ENCODE measurements at regions not wholly inside any gene's neighbourhood (a gene's known extent, or its start where the extent isn't known, plus 50 kb on each side); places are given as distances from the start of the nearest gene placed in this dataset.

DNA sequence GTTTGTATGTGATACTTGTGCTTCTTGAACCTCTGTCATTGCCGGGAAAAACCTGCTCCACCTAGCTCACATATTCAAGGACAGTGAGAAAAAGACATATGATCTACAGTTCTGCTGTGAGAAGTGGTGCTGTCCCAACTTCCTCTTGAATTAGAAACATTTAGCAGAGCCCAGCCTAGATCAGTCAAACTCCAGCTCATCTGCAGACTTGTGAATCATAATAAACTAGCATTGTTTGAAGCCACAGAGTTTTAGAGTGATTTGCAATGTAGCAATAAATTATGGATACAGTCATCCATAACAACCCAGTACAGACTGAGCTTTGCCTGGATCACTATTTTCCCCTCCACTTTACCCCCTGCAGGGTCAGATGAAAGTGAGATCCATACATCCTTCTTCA, 497.8 kb downstream of the PLA2G4A start:
- Histone ChIP-seq H3K27me3 (ENCODE audit: control insufficient read depth in 3 of 3, insufficient read depth in 3 of 3, low read length in 3 of 3) (no peaks in the 10 kb centered on the region), H3K9ac (ENCODE audit: low read depth in 1 of 3, low read length in 3 of 3) (no peak overlapping the region), H3K27ac (ENCODE audit: low read depth, low read length) (no peak overlapping the region), H3K4me3 (ENCODE audit: low read length in 3 of 3) (no peak overlapping the region), H3K4me1 (ENCODE audit: control insufficient read depth in 3 of 3, insufficient read depth in 3 of 3, low read length in 3 of 3) (no peaks in the 10 kb centered on the region), H3K36me3 (ENCODE audit: control insufficient read depth in 3 of 3, insufficient read depth in 3 of 3, low read length in 3 of 3) (no peaks in the 10 kb centered on the region), H3K9me3 (ENCODE audit: control insufficient read depth in 3 of 3, low read length in 3 of 3) (no peaks in the 10 kb centered on the region)

DNA sequence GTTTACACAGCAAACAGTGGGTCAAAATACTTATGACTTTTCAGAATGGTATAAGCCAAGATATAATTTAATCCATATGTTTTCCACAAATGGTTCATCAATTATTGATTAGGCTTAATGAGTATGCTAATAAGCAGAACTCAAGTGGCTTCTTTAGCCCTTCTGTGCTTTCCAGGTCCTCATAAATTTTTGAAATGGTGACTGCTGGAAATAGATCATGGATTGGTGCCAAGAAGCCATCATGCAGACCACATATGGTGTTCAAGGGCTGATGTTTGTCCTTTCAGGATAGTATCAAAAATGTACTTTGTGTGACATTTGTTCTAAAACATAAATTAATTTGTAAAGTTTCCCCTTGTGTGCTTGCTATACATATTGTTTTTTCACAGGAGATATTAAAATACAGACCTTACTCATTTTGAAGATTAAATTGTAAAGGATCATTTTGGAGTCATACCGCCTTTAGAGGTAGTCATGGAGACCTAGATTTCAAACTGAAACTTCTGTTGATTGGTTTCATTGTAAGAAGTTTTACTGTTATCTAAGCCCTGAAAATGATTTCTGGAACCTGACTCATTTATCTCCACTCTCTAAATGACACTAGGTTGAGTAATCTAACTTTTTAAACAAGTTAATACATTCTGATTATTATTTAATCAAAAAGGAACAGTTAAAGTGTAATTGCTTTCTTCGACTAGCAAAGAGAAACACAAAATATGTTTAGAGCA, 507.9 kb downstream of the PLA2G4A start:
- H3K4me1 ChIP-seq (ENCODE audit: control insufficient read depth in 3 of 3, insufficient read depth in 3 of 3, low read length in 3 of 3), result no peaks in the 10 kb centered on the region
- no peaks in the 10 kb centered on the region for H3K27me3 ChIP-seq (ENCODE audit: control insufficient read depth in 3 of 3, insufficient read depth in 3 of 3, low read length in 3 of 3)
- H3K36me3 ChIP-seq (ENCODE audit: control insufficient read depth in 3 of 3, insufficient read depth in 3 of 3, low read length in 3 of 3), result no peaks in the 10 kb centered on the region
- no peak overlapping the region for H3K27ac ChIP-seq (ENCODE audit: low read depth, low read length)
- no peak overlapping the region for H3K4me3 ChIP-seq (ENCODE audit: low read length in 3 of 3)
- H3K9me3 ChIP-seq (ENCODE audit: control insufficient read depth in 3 of 3, low read length in 3 of 3), result no peaks in the 10 kb centered on the region
- no peak overlapping the region for H3K9ac ChIP-seq (ENCODE audit: low read depth in 1 of 3, low read length in 3 of 3)

DNA sequence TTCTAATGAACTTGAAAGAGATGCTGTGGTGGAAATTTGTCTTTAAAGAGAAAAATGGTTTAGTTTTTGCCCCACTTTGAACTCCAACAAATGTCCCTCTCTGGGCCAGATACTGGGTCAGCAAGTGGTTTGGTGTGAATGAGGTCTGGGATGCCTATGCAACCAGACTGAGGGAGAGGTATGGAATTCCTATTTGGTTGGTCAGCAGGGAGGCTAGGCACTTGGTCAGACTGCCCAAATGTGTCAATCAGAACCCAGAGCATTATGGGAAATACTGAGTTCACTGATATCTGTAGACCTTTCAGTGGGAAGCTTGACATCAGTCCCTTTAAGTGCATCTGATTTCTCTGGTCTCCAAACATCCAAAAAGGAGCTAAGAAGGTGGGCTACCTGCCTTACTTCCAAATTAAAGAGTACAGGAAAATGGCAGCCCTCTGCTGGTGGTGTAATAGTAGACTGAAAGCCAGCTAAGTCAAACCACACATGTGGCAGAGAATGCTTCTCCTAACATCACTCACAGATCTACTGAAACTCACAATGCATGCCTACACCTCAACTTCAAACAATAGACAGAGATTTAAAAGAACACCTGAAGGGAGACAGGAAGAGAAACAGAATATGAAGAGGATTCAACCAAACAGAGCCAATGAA, 510.1 kb downstream of the PLA2G4A start:
- Histone ChIP-seq H3K9me3 (ENCODE audit: control insufficient read depth in 3 of 3, low read length in 3 of 3) (no peaks in the 10 kb centered on the region), H3K36me3 (ENCODE audit: control insufficient read depth in 3 of 3, insufficient read depth in 3 of 3, low read length in 3 of 3) (no peaks in the 10 kb centered on the region), H3K4me3 (ENCODE audit: low read length in 3 of 3) (no peak overlapping the region), H3K9ac (ENCODE audit: low read depth in 1 of 3, low read length in 3 of 3) (no peak overlapping the region), H3K4me1 (ENCODE audit: control insufficient read depth in 3 of 3, insufficient read depth in 3 of 3, low read length in 3 of 3) (no peaks in the 10 kb centered on the region), H3K27me3 (ENCODE audit: control insufficient read depth in 3 of 3, insufficient read depth in 3 of 3, low read length in 3 of 3) (no peaks in the 10 kb centered on the region), H3K27ac (ENCODE audit: low read depth, low read length) (no peak overlapping the region)

DNA sequence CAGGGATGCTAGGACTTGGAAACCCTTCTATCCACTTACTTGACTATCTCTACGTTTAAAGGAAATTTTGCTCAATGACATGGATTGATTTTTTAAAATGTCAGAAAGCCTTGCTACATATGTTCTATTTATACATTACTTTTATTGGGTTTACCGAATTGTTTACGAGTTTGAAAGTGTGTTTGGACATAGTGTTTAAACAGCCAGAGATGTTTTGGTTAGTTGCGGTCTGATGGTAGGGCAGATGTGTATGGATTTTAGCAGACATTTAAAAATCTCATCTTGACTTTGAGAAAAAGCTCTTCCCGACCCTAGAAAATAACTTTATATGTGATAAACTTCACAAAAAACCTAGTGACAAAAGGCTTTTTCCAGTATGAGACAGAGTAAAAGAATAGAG, 513.7 kb downstream of the PLA2G4A start:
- no peaks in the 10 kb centered on the region for H3K27me3 ChIP-seq (ENCODE audit: control insufficient read depth in 3 of 3, insufficient read depth in 3 of 3, low read length in 3 of 3)
- H3K27ac ChIP-seq (ENCODE audit: low read depth, low read length), result no peak overlapping the region
- H3K36me3 ChIP-seq (ENCODE audit: control insufficient read depth in 3 of 3, insufficient read depth in 3 of 3, low read length in 3 of 3), result no peaks in the 10 kb centered on the region
- no peak overlapping the region for H3K4me3 ChIP-seq (ENCODE audit: low read length in 3 of 3)
- no peaks in the 10 kb centered on the region for H3K4me1 ChIP-seq (ENCODE audit: control insufficient read depth in 3 of 3, insufficient read depth in 3 of 3, low read length in 3 of 3)
- H3K9me3 ChIP-seq (ENCODE audit: control insufficient read depth in 3 of 3, low read length in 3 of 3), result no peaks in the 10 kb centered on the region
- no peak overlapping the region for H3K9ac ChIP-seq (ENCODE audit: low read depth in 1 of 3, low read length in 3 of 3)

DNA sequence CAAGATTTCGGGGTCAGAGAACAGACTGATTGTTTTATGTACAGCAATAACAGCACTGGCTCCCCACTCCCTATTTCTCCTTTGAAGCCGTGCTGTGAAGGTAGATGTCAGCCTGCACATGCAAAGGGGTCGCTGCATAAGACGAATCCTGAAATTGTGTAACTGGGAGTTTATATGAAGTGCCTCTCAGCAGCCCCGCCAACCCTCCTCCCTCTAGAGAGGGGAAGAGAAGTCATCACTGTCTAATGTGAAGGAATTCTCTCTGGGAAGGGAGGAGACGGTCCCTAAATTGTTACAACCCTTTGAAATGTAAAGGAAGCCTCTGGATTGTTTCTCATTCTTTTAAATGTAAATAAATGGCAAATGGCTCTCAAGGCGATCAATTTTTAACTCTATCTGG, 545.3 kb downstream of the PLA2G4A start:
- H3K9me3 ChIP-seq (ENCODE audit: control insufficient read depth in 3 of 3, low read length in 3 of 3), result no peaks in the 10 kb centered on the region

DNA sequence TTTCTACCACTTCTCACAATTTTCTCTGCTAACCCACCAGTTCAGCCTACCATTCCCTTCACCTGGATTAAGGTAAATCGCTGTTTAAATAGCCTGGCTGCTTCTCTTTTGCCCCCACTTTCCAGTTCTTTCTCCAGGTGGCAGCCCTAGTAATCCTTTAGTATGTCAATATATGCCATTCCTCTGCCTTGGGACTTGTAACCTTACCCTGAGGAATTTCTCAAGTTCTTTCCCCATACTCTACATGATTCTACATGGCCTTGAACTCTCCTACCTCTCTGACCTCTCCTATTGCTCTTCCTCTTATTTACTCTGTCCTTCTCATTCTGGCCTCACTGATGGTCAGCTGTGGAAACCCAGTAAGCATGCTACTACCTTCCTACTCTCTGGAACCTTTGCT, 546.0 kb downstream of the PLA2G4A start:
- no peaks in the 10 kb centered on the region for H3K27me3 ChIP-seq (ENCODE audit: control insufficient read depth in 3 of 3, insufficient read depth in 3 of 3, low read length in 3 of 3)
- no peaks in the 10 kb centered on the region for H3K4me1 ChIP-seq (ENCODE audit: control insufficient read depth in 3 of 3, insufficient read depth in 3 of 3, low read length in 3 of 3)
- no peak overlapping the region for H3K4me3 ChIP-seq (ENCODE audit: low read length in 3 of 3)
- H3K27ac ChIP-seq (ENCODE audit: low read depth, low read length), result no peak overlapping the region
- H3K36me3 ChIP-seq (ENCODE audit: control insufficient read depth in 3 of 3, insufficient read depth in 3 of 3, low read length in 3 of 3), result no peaks in the 10 kb centered on the region
- no peak overlapping the region for H3K9ac ChIP-seq (ENCODE audit: low read depth in 1 of 3, low read length in 3 of 3)
- H3K9me3 ChIP-seq (ENCODE audit: control insufficient read depth in 3 of 3, low read length in 3 of 3), result no peaks in the 10 kb centered on the region

More for the DNA sequence above, 545.3 kb downstream of the PLA2G4A start:
- Histone ChIP-seq H3K9ac (ENCODE audit: low read depth in 1 of 3, low read length in 3 of 3) (no peak overlapping the region), H3K4me3 (ENCODE audit: low read length in 3 of 3) (no peak overlapping the region), H3K27me3 (ENCODE audit: control insufficient read depth in 3 of 3, insufficient read depth in 3 of 3, low read length in 3 of 3) (no peaks in the 10 kb centered on the region), H3K4me1 (ENCODE audit: control insufficient read depth in 3 of 3, insufficient read depth in 3 of 3, low read length in 3 of 3) (no peaks in the 10 kb centered on the region), H3K27ac (ENCODE audit: low read depth, low read length) (no peak overlapping the region), H3K36me3 (ENCODE audit: control insufficient read depth in 3 of 3, insufficient read depth in 3 of 3, low read length in 3 of 3) (no peaks in the 10 kb centered on the region)

DNA sequence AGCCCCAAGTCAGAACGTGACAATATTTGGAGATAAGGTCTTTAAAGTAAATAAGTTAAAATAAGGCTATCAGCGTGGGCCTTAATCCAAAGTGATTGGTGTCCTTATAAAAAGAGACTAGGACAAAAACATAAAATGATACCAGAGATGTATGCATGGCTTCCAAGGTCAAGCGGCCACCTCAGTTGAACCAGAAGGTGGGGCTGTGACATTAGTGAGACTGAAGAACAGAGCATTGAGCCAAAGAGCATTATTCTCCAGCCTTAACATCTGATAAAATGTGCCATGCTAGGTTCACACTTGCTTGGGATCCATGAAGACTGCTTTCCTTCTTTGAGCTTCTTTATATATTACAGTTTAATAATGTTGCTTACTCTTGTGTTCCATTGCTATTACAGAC, 554.6 kb downstream of the PLA2G4A start:
- Histone ChIP-seq H3K9ac (ENCODE audit: low read depth in 1 of 3, low read length in 3 of 3) (no peak overlapping the region), H3K27ac (ENCODE audit: low read depth, low read length) (no peak overlapping the region), H3K4me3 (ENCODE audit: low read length in 3 of 3) (no peak overlapping the region), H3K27me3 (ENCODE audit: control insufficient read depth in 3 of 3, insufficient read depth in 3 of 3, low read length in 3 of 3) (no peaks in the 10 kb centered on the region), H3K4me1 (ENCODE audit: control insufficient read depth in 3 of 3, insufficient read depth in 3 of 3, low read length in 3 of 3) (no peaks in the 10 kb centered on the region), H3K36me3 (ENCODE audit: control insufficient read depth in 3 of 3, insufficient read depth in 3 of 3, low read length in 3 of 3) (no peaks in the 10 kb centered on the region), H3K9me3 (ENCODE audit: control insufficient read depth in 3 of 3, low read length in 3 of 3) (no peaks in the 10 kb centered on the region)

DNA sequence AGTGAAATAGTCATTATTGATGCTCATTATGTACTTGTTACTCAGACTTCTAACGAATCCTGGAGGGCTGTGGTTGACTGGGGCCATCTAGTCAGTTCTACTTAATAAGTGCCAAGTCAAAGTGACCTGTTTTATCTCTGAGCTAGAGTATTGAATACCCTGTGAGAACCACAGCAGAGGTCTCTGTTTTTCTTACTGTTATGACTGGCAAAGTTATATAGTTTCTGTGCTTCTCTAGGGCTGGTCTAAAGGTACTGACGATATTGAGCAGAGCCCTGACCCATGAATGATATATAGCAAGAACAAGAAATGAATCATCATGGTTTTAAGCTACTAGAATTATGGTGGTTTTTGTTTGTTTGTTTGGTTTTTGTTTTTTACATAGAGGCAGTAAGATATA, 555.8 kb downstream of the PLA2G4A start:
- no peak overlapping the region for H3K9ac ChIP-seq (ENCODE audit: low read depth in 1 of 3, low read length in 3 of 3)
- H3K36me3 ChIP-seq (ENCODE audit: control insufficient read depth in 3 of 3, insufficient read depth in 3 of 3, low read length in 3 of 3), result no peaks in the 10 kb centered on the region
- no peaks in the 10 kb centered on the region for H3K4me1 ChIP-seq (ENCODE audit: control insufficient read depth in 3 of 3, insufficient read depth in 3 of 3, low read length in 3 of 3)
- no peaks in the 10 kb centered on the region for H3K9me3 ChIP-seq (ENCODE audit: control insufficient read depth in 3 of 3, low read length in 3 of 3)
- no peak overlapping the region for H3K4me3 ChIP-seq (ENCODE audit: low read length in 3 of 3)
- no peaks in the 10 kb centered on the region for H3K27me3 ChIP-seq (ENCODE audit: control insufficient read depth in 3 of 3, insufficient read depth in 3 of 3, low read length in 3 of 3)
- no peak overlapping the region for H3K27ac ChIP-seq (ENCODE audit: low read depth, low read length)

DNA sequence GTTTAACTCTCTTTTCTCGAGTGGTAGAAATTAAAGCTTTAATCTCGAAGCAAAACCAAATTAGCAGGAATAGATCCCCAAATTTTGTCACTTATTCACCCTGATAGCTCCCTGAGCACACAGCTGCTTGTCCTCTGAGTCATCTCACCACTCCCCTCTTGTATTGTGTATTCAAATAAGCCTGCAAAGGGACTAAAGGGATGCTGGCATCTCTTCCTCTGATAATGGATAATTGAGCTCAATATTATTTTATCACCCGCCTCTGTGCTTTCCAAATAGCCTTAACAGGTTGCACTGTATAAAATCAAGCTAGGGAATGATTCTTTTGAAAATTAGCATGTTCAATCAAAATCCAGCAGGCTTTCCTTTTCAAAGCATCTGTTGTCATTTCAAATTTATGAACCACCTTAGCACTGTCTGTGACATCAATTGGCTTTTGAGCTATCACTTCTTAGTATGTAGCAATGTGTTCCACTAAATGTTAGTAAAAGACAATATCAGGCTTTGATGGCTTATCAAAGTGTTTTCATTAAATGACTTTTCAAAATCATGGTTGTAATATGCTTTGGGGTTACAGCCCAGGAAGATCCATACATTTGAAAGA, 561.6 kb downstream of the PLA2G4A start:
- Histone ChIP-seq H3K27ac (ENCODE audit: low read depth, low read length) (no peak overlapping the region), H3K4me1 (ENCODE audit: control insufficient read depth in 3 of 3, insufficient read depth in 3 of 3, low read length in 3 of 3) (no peaks in the 10 kb centered on the region), H3K27me3 (ENCODE audit: control insufficient read depth in 3 of 3, insufficient read depth in 3 of 3, low read length in 3 of 3) (no peaks in the 10 kb centered on the region), H3K9me3 (ENCODE audit: control insufficient read depth in 3 of 3, low read length in 3 of 3) (no peaks in the 10 kb centered on the region), H3K9ac (ENCODE audit: low read depth in 1 of 3, low read length in 3 of 3) (no peak overlapping the region), H3K36me3 (ENCODE audit: control insufficient read depth in 3 of 3, insufficient read depth in 3 of 3, low read length in 3 of 3) (no peaks in the 10 kb centered on the region), H3K4me3 (ENCODE audit: low read length in 3 of 3) (no peak overlapping the region)

DNA sequence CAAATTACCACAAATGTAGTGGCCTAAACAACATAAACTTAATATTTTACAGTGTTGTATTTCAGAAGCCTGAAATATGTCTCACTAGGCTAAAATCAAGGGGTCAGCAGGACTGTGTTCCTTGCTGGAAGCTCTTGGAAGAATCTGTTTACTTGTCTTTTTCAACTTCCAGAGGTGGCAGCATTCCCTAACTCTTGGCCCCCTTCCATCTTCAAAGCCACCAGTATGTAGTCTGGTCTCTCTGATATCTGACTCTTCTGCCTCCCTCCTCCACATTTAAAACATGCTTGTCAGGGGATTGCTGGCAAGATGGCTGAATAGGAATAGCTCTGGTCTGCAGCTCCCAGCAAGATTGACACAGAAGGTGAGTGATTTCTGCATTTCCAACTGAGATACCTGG, 567.5 kb downstream of the PLA2G4A start:
- Histone ChIP-seq H3K4me3 (ENCODE audit: low read length in 3 of 3) (no peak overlapping the region), H3K9ac (ENCODE audit: low read depth in 1 of 3, low read length in 3 of 3) (no peak overlapping the region), H3K36me3 (ENCODE audit: control insufficient read depth in 3 of 3, insufficient read depth in 3 of 3, low read length in 3 of 3) (no peaks in the 10 kb centered on the region), H3K9me3 (ENCODE audit: control insufficient read depth in 3 of 3, low read length in 3 of 3) (no peaks in the 10 kb centered on the region), H3K27me3 (ENCODE audit: control insufficient read depth in 3 of 3, insufficient read depth in 3 of 3, low read length in 3 of 3) (no peaks in the 10 kb centered on the region), H3K4me1 (ENCODE audit: control insufficient read depth in 3 of 3, insufficient read depth in 3 of 3, low read length in 3 of 3) (no peaks in the 10 kb centered on the region), H3K27ac (ENCODE audit: low read depth, low read length) (no peak overlapping the region)

All from skeletal muscle tissue (tissue), 3 donors.